ENCODE measurements at regions not wholly inside any gene's neighbourhood (a gene's known extent, or its start where the extent isn't known, plus 50 kb on each side); places are given as distances from the start of the nearest gene placed in this dataset.

GRCh38 chr10:11661441-11661840 lies 50.0 kb upstream of the USP6NL start:
- TF ChIP-seq CTCF (IDR thresholded peaks at IDR 0.05; ENCODE audit: borderline replicate concordance, extremely low read depth, low read length, poor library complexity, severe bottlenecking) (no peak), EZH2 (IDR thresholded peaks at IDR 0.05; ENCODE audit: borderline replicate concordance, low read depth, low read length, severe bottlenecking) (no peak)
- no peak for DNase-seq
- no peak overlapping the region for H3K9ac ChIP-seq (ENCODE audit: low read depth, low read length)

More at GRCh38 chr10:11661441-11661840, 50.0 kb upstream of the USP6NL start:
- Histone ChIP-seq H3K9me3 (ENCODE audit: insufficient read depth, low read length, severe bottlenecking) (no peaks in the 10 kb centered on the region), H3K36me3 (ENCODE audit: insufficient read depth, low read length) (no peaks in the 10 kb centered on the region), H3K4me2 (ENCODE audit: insufficient read depth, low read length) (no peak overlapping the region), H3K4me1 (ENCODE audit: insufficient read depth, low read length) (peaks cover 3% of the 10 kb centered on the region; the same call in 1 of the 2 replicates), H3K4me3 (ENCODE audit: low read depth in 1 of 2, low read length in 2 of 2) (no peak overlapping the region), H3K27me3 (ENCODE audit: insufficient read depth, low read length, poor library complexity) (no peaks in the 10 kb centered on the region), H2AFZ (ENCODE audit: low read depth, low read length) (no peak overlapping the region), H3K79me2 (ENCODE audit: insufficient read depth, low read length) (no peaks in the 10 kb centered on the region), H3K27ac (ENCODE audit: low read length) (no peak overlapping the region), H4K20me1 (ENCODE audit: insufficient read depth, low read length) (no peaks in the 10 kb centered on the region)
- no peak for ATAC-seq (ENCODE audit: insufficient read depth, low read depth)

All from DND-41 (cell line).